ENCODE measurements at regions not wholly inside any gene's neighbourhood (a gene's known extent, or its start where the extent isn't known, plus 50 kb on each side); places are given as distances from the start of the nearest gene placed in this dataset.

GRCh38 chr1:81174811-81175476 lies 625.8 kb upstream of the ADGRL2 start:
- H3K4me1 ChIP-seq: no peaks in the 10 kb centered on the region
- H3K36me3 ChIP-seq: no peaks in the 10 kb centered on the region
- intact Hi-C loops (cut with DNase I): no loop called here
- peaks cover 0 to 26% (median 16%) of the 10 kb centered on the region in 4 donors for H3K9me3 ChIP-seq
- no peak overlapping the region for H3K4me3 ChIP-seq
- WGBS: 83% methylated on average over 1 of the region's 2 CpGs
- no peak overlapping the region for H3K27ac ChIP-seq (replicated peaks in 1 of 4)
- H3K27me3 ChIP-seq: no peaks in the 10 kb centered on the region
- TF ChIP-seq POLR2AphosphoS5 (IDR thresholded peaks at IDR 0.05): no peak
- no peak for TF ChIP-seq EP300 (IDR thresholded peaks at IDR 0.05)
- TF ChIP-seq POLR2A (IDR thresholded peaks at IDR 0.05; ENCODE audit: low read depth): no peak
- no peak for TF ChIP-seq CTCF (IDR thresholded peaks at IDR 0.05)
- DNase-seq (ENCODE audit: extremely low spot score): no peak

- no peaks in the 10 kb centered on the region for H3K36me3 ChIP-seq
- no peak for TF ChIP-seq POLR2A (IDR thresholded peaks at IDR 0.05; ENCODE audit: low read depth)
- no peak for TF ChIP-seq CTCF (IDR thresholded peaks at IDR 0.05)
- no peak for TF ChIP-seq EP300 (IDR thresholded peaks at IDR 0.05)
- no peak for TF ChIP-seq POLR2AphosphoS5 (IDR thresholded peaks at IDR 0.05)
- H3K4me3 ChIP-seq: no peak overlapping the region
- no peaks in the 10 kb centered on the region for H3K27me3 ChIP-seq
- H3K4me1 ChIP-seq: no peaks in the 10 kb centered on the region
- 100% methylated on average over 1 of the region's 2 CpGs for WGBS
- intact Hi-C loops (cut with DNase I): no loop called here
- H3K9me3 ChIP-seq: peaks cover 0 to 26% (median 19%) of the 10 kb centered on the region in 4 donors
- no peak overlapping the region for H3K27ac ChIP-seq (replicated peaks in 1 of 4)
- no peak for DNase-seq (ENCODE audit: extremely low spot score)
Measured at GRCh38 chr1:81174052-81174451, 626.7 kb upstream of the ADGRL2 start.

GRCh38 chr1:81172483-81172882 lies 628.3 kb upstream of the ADGRL2 start:
- Histone ChIP-seq H3K4me3 (no peak overlapping the region), H3K4me1 (no peaks in the 10 kb centered on the region), H3K27me3 (no peaks in the 10 kb centered on the region), H3K27ac (replicated peaks in 1 of 4) (no peak overlapping the region), H3K36me3 (no peaks in the 10 kb centered on the region), H3K9me3 (peaks cover 0 to 26% (median 19%) of the 10 kb centered on the region in 4 donors)
- intact Hi-C loops (cut with DNase I): no loop called here
- no peak for DNase-seq (ENCODE audit: extremely low spot score)
- no peak for TF ChIP-seq POLR2AphosphoS5 (IDR thresholded peaks at IDR 0.05)
- no peak for TF ChIP-seq POLR2A (IDR thresholded peaks at IDR 0.05; ENCODE audit: low read depth)
- no peak for TF ChIP-seq CTCF (IDR thresholded peaks at IDR 0.05)
- TF ChIP-seq EP300 (IDR thresholded peaks at IDR 0.05): no peak
- 97% methylated on average over 2 of the region's 2 CpGs for WGBS

- no peak overlapping the region for H3K4me3 ChIP-seq
- no peaks in the 10 kb centered on the region for H3K36me3 ChIP-seq
- no peaks in the 10 kb centered on the region for H3K27me3 ChIP-seq
- DNase-seq (ENCODE audit: extremely low spot score): no peak
- TF ChIP-seq CTCF (IDR thresholded peaks at IDR 0.05) (no peak), EP300 (IDR thresholded peaks at IDR 0.05) (no peak), POLR2A (IDR thresholded peaks at IDR 0.05; ENCODE audit: low read depth) (no peak), POLR2AphosphoS5 (IDR thresholded peaks at IDR 0.05) (no peak)
- peaks cover 0 to 26% (median 19%) of the 10 kb centered on the region in 4 donors for H3K9me3 ChIP-seq
- H3K27ac ChIP-seq (replicated peaks in 1 of 4): no peak overlapping the region
- intact Hi-C loops (cut with DNase I): no loop called here
- WGBS: 96% methylated on average over 2 of the region's 2 CpGs
- H3K4me1 ChIP-seq: no peaks in the 10 kb centered on the region
Measured at GRCh38 chr1:81170721-81171120, 630.0 kb upstream of the ADGRL2 start.

- DNase-seq (ENCODE audit: extremely low spot score): no peak
- Histone ChIP-seq H3K9me3 (peaks cover 0 to 9% (median 5%) of the 10 kb centered on the region in 4 donors), H3K27ac (replicated peaks in 1 of 4) (no peak overlapping the region), H3K4me3 (no peak overlapping the region), H3K36me3 (no peaks in the 10 kb centered on the region), H3K27me3 (no peaks in the 10 kb centered on the region), H3K4me1 (no peaks in the 10 kb centered on the region)
- TF ChIP-seq EP300 (IDR thresholded peaks at IDR 0.05) (no peak), CTCF (IDR thresholded peaks at IDR 0.05) (no peak), POLR2AphosphoS5 (IDR thresholded peaks at IDR 0.05) (no peak)
- intact Hi-C loops (cut with DNase I): no loop called here
- WGBS: 83% methylated on average over 2 of the region's 2 CpGs
Measured at GRCh38 chr1:81165963-81166362, 634.8 kb upstream of the ADGRL2 start.
